HG03457 (cell line): ENCODE measurements at regions not wholly inside any gene's neighbourhood (a gene's known extent, or its start where the extent isn't known, plus 50 kb on each side); places are given as distances from the start of the nearest gene placed in this dataset.
"Not testable (repeated sequence)": the region's sequence is repeated elsewhere in the genome, so short reads cannot be mapped to it uniquely, and the experiment has no call there.

Source experiments
- ATAC-seq: cut with Tn5 transposase; IDR thresholded peaks from one replicate; pipeline ENCODE4 v1.9.1; 2021; ENCODE audit warnings: moderate number of reproducible peaks; ENCODE audit not compliant: unreplicated experiment

- no peak for ATAC-seq
These were observed 161.5 kb downstream of the NRIP1 start for GRCh38 chr21:14903172-14903865.

GRCh38 chr21:14901482-14901958 is 163.3 kb downstream of the NRIP1 start:
- no peak for ATAC-seq

- ATAC-seq: no peak
These were observed 164.2 kb downstream of the NRIP1 start for GRCh38 chr21:14900611-14901010.

GRCh38 chr21:14900058-14900457 is 164.7 kb downstream of the NRIP1 start:
- ATAC-seq: no peak

- ATAC-seq: no peak
These were observed 169.0 kb downstream of the NRIP1 start for GRCh38 chr21:14895792-14896191.

- ATAC-seq: no peak
These were observed 174.7 kb downstream of the NRIP1 start for GRCh38 chr21:14890141-14890540.

- ATAC-seq: no peak
These were observed 175.6 kb downstream of the NRIP1 start for GRCh38 chr21:14889080-14889810.

- ATAC-seq: no peak
These were observed 176.6 kb downstream of the NRIP1 start for GRCh38 chr21:14888202-14888601.

GRCh38 chr21:14886001-14886400 is 178.8 kb downstream of the NRIP1 start:
- ATAC-seq: no peak

- no peak for ATAC-seq
These were observed 181.4 kb downstream of the NRIP1 start for GRCh38 chr21:14883351-14883750.

GRCh38 chr21:14882545-14882944 is 182.3 kb downstream of the NRIP1 start:
- ATAC-seq: not testable (repeated sequence)

GRCh38 chr21:14881863-14882499 is 182.8 kb downstream of the NRIP1 start:
- ATAC-seq: no peak

GRCh38 chr21:14880922-14881321 is 183.9 kb downstream of the NRIP1 start:
- ATAC-seq: no peak

GRCh38 chr21:14879458-14879857 is 185.3 kb downstream of the NRIP1 start:
- no peak for ATAC-seq

- ATAC-seq: no peak
These were observed 185.8 kb downstream of the NRIP1 start for GRCh38 chr21:14878971-14879370.

GRCh38 chr21:14877581-14878228 is 187.1 kb downstream of the NRIP1 start:
- ATAC-seq: peak; percentile 40

- ATAC-seq: no peak
These were observed 188.3 kb downstream of the NRIP1 start for GRCh38 chr21:14876524-14876840.

GRCh38 chr21:14875704-14876523 is 188.9 kb downstream of the NRIP1 start:
- peak; percentile 53 for ATAC-seq

GRCh38 chr21:14875186-14875585 is 189.6 kb downstream of the NRIP1 start:
- ATAC-seq: no peak

GRCh38 chr21:14874379-14874778 is 190.4 kb downstream of the NRIP1 start:
- no peak for ATAC-seq

GRCh38 chr21:14871861-14872260 is 192.9 kb downstream of the NRIP1 start:
- ATAC-seq: no peak
